Tibial nerve (tissue), 3 donors: ENCODE measurements at regions not wholly inside any gene's neighbourhood (a gene's known extent, or its start where the extent isn't known, plus 50 kb on each side); places are given as distances from the start of the nearest gene placed in this dataset.

ENCODE experiments used
- POLR2A ChIP-seq, 2 donors: fragments of 450-650 bp; IDR thresholded peaks; one replicate each; pipeline ENCODE4 v1.6.1; 2017; ENCODE audit warnings: antibody characterized with exemption in 2 of 2, mild to moderate bottlenecking in 2 of 2, moderate library complexity in 2 of 2
- TF ChIP-seq, protein P1 (sequence below), 5 experiments: fragments of 200-600 bp in 3 of 5; fragments of 450-650 bp in 2 of 5; sonication (generic) in 3 of 5; IDR thresholded peaks; one replicate each; pipeline ENCODE4 v1.5.1; 2016 to 2019; ENCODE audit warnings: antibody characterized with exemption in 5 of 5, mild to moderate bottlenecking in 3 of 5, moderate library complexity in 2 of 5

DNA sequence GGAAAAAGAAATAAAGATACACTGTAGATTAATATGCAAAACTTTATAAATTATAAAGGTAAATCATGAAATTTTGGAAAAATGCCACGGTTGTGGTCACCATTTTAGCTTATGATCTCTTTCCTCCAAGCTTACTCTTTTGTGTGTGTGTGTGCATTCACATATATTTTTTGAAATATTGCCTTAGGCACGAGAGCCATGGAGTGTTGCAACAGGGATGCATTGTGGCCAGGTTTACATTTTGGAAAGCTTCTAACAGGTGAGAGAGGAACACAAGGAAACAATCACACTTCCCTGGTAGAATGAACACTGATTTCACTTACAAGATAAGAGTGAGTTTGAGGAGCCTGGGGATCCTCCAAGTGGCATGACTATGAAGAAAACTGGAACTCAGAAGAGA, 214.5 kb upstream of the TENT5A start:
- TF ChIP-seq, protein P1, sequence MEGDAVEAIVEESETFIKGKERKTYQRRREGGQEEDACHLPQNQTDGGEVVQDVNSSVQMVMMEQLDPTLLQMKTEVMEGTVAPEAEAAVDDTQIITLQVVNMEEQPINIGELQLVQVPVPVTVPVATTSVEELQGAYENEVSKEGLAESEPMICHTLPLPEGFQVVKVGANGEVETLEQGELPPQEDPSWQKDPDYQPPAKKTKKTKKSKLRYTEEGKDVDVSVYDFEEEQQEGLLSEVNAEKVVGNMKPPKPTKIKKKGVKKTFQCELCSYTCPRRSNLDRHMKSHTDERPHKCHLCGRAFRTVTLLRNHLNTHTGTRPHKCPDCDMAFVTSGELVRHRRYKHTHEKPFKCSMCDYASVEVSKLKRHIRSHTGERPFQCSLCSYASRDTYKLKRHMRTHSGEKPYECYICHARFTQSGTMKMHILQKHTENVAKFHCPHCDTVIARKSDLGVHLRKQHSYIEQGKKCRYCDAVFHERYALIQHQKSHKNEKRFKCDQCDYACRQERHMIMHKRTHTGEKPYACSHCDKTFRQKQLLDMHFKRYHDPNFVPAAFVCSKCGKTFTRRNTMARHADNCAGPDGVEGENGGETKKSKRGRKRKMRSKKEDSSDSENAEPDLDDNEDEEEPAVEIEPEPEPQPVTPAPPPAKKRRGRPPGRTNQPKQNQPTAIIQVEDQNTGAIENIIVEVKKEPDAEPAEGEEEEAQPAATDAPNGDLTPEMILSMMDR (IDR thresholded peaks at IDR 0.05) = no peak
- no peak for TF ChIP-seq POLR2A (IDR thresholded peaks at IDR 0.05)
